ENCODE measurements at regions not wholly inside any gene's neighbourhood (a gene's known extent, or its start where the extent isn't known, plus 50 kb on each side); places are given as distances from the start of the nearest gene placed in this dataset.

GRCh38 chr1:221309723-221310122, 430.5 kb downstream of the HLX start:
- no peak for TF ChIP-seq EZH2 (IDR thresholded peaks at IDR 0.05; ENCODE audit: borderline replicate concordance, insufficient read depth, low read depth, low read length, poor library complexity, severe bottlenecking)
- no peak for TF ChIP-seq CTCF (IDR thresholded peaks at IDR 0.05)
- POLR2A ChIA-PET = no interaction called here
- intact Hi-C loops (cut with micrococcal nuclease) = no loop called here
- Histone ChIP-seq H3K36me3 (replicated peaks in 1 of 2; ENCODE audit: control extremely low read depth in 1 of 2, control insufficient read depth in 1 of 2, extremely low read depth in 1 of 2, insufficient read depth in 2 of 2, low read length in 1 of 2) (no peaks in the 10 kb centered on the region), H3K4me1 (ENCODE audit: control insufficient read depth in 2 of 2, insufficient read depth in 2 of 2, low read length in 2 of 2) (no peaks in the 10 kb centered on the region), H4K20me1 (ENCODE audit: control insufficient read depth, insufficient read depth, low read length, poor library complexity, severe bottlenecking) (no peaks in the 10 kb centered on the region), H3K27ac (ENCODE audit: low read length in 2 of 2) (no peak overlapping the region), H3K4me3 (ENCODE audit: control extremely low read depth in 1 of 5, extremely low read depth in 1 of 5, insufficient read depth in 1 of 5, low read depth in 2 of 5, low read length in 4 of 5) (no peak overlapping the region), H3K4me2 (replicated peaks; ENCODE audit: low read depth, low read length, poor library complexity, severe bottlenecking) (no peak overlapping the region), H2AFZ (ENCODE audit: insufficient read depth, low read depth, low read length, poor library complexity, severe bottlenecking) (no peak overlapping the region), H3K9me3 (ENCODE audit: control extremely low read depth in 1 of 3, control insufficient read depth in 2 of 3, insufficient read depth in 1 of 3, low read length in 2 of 3) (peaks cover 0 to 7% (median 5%) of the 10 kb centered on the region in 3 donors), H3K9ac (ENCODE audit: low read length) (no peak overlapping the region), H3K79me2 (ENCODE audit: control insufficient read depth, insufficient read depth, low read length) (no peaks in the 10 kb centered on the region), H3K27me3 (replicated peaks in 1 of 4; ENCODE audit: control extremely low read depth in 1 of 4, control insufficient read depth in 3 of 4, insufficient read depth in 4 of 4, low read length in 3 of 4) (peaks cover 0 to 6% (median 0%) of the 10 kb centered on the region in 4 experiments)
- ATAC-seq (ENCODE audit: low read depth) = no peak
- peaks cover 23% of the 10 kb centered on the region for H3K27me3 Mint-ChIP-seq
- H3K9me3 Mint-ChIP-seq (ENCODE audit: insufficient read depth) = peaks cover 3% of the 10 kb centered on the region
- no CpG with 5 or more reads among the region's 1 CpG for WGBS (ENCODE audit: insufficient coverage)
- CTCF ChIA-PET = no interaction called here
- no peak overlapping the region for H3K27ac Mint-ChIP-seq
- no peak overlapping the region for H3K4me3 Mint-ChIP-seq
- DNase-seq = no peak
- H3K4me1 Mint-ChIP-seq = no peaks in the 10 kb centered on the region

- peaks cover 0 to 6% (median 0%) of the 10 kb centered on the region in 4 experiments for H3K27me3 ChIP-seq (replicated peaks in 1 of 4; ENCODE audit: control extremely low read depth in 1 of 4, control insufficient read depth in 3 of 4, insufficient read depth in 4 of 4, low read length in 3 of 4)
- TF ChIP-seq EZH2 (IDR thresholded peaks at IDR 0.05; ENCODE audit: borderline replicate concordance, insufficient read depth, low read depth, low read length, poor library complexity, severe bottlenecking) = no peak
- no peak for TF ChIP-seq CTCF (IDR thresholded peaks at IDR 0.05)
- no peak overlapping the region for H2AFZ ChIP-seq (ENCODE audit: insufficient read depth, low read depth, low read length, poor library complexity, severe bottlenecking)
- no peaks in the 10 kb centered on the region for H3K79me2 ChIP-seq (ENCODE audit: control insufficient read depth, insufficient read depth, low read length)
- Mint-ChIP-seq H3K4me1 (no peaks in the 10 kb centered on the region), H3K27me3 (peaks cover 26% of the 10 kb centered on the region), H3K4me3 (no peak overlapping the region), H3K27ac (no peak overlapping the region), H3K9me3 (ENCODE audit: insufficient read depth) (peaks cover 3% of the 10 kb centered on the region)
- intact Hi-C loops (cut with micrococcal nuclease) = no loop called here
- no peak overlapping the region for H3K9ac ChIP-seq (ENCODE audit: low read length)
- peaks cover 0 to 7% (median 5%) of the 10 kb centered on the region in 3 donors for H3K9me3 ChIP-seq (ENCODE audit: control extremely low read depth in 1 of 3, control insufficient read depth in 2 of 3, insufficient read depth in 1 of 3, low read length in 2 of 3)
- H3K4me3 ChIP-seq (ENCODE audit: control extremely low read depth in 1 of 5, extremely low read depth in 1 of 5, insufficient read depth in 1 of 5, low read depth in 2 of 5, low read length in 4 of 5) = no peak overlapping the region
- no peaks in the 10 kb centered on the region for H4K20me1 ChIP-seq (ENCODE audit: control insufficient read depth, insufficient read depth, low read length, poor library complexity, severe bottlenecking)
- ChIA-PET POLR2A (no interaction called here), CTCF (interaction anchor here (1.0 kb wide), 1 partner anchor 26 kb away, joined by 3 read pairs; no protein-coding TSS in a partner anchor)
- no peaks in the 10 kb centered on the region for H3K4me1 ChIP-seq (ENCODE audit: control insufficient read depth in 2 of 2, insufficient read depth in 2 of 2, low read length in 2 of 2)
- no peaks in the 10 kb centered on the region for H3K36me3 ChIP-seq (replicated peaks in 1 of 2; ENCODE audit: control extremely low read depth in 1 of 2, control insufficient read depth in 1 of 2, extremely low read depth in 1 of 2, insufficient read depth in 2 of 2, low read length in 1 of 2)
- no peak overlapping the region for H3K27ac ChIP-seq (ENCODE audit: low read length in 2 of 2)
- H3K4me2 ChIP-seq (replicated peaks; ENCODE audit: low read depth, low read length, poor library complexity, severe bottlenecking) = no peak overlapping the region
- DNase-seq = no peak
- no peak for ATAC-seq (ENCODE audit: low read depth)
- WGBS (ENCODE audit: insufficient coverage) = 83% methylated on average over 2 of the region's 4 CpGs
These were observed 430.9 kb downstream of the HLX start for GRCh38 chr1:221310180-221310579.

Measured in B cell (primary cell).